ENCODE measurements at regions not wholly inside any gene's neighbourhood (a gene's known extent, or its start where the extent isn't known, plus 50 kb on each side); places are given as distances from the start of the nearest gene placed in this dataset.

GRCh38 chr1:29704430-29704829 is 468.1 kb downstream of the PTPRU start:
- no peak for DNase-seq

DNA sequence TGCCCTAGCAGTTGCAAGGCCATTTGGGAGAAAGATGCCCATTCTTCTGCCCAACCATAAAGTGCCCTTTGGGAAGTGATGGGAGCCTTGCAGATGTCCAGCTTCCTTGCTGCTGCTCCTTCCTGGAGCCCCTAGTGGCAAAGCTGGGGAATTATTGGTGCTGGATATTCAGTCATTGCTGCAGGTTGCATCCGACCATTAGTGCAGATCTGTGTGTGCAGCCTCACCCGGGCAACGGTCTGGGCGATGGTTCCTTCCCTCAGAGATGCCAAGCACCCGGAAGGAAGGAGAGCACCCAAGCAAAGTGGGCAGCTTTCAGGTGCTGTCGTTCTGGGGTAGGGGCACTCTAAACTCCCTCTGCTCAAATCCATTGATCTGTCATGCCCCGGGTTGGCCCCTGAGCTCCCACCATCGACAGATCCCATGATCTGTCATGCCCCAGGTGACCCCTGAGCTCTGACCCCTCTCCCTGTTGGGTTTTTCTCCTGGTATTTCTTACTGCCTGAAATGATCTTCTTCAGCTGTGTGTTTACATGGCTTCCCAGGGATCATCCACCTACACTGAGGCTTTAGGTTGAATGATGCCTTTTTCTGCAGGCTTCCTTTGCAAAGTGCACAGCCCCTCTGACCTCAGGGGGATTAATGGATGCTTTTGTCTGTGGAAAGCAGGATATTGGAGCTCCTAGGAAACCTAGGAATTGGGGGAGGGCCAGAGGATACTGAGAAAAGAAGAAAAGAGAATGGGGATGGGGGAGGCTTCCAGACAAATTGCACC is 467.5 kb downstream of the PTPRU start:
- DNase-seq = peak; percentile 19

- no peak for DNase-seq
Measured at GRCh38 chr1:29700491-29700890, 464.2 kb downstream of the PTPRU start.

DNA sequence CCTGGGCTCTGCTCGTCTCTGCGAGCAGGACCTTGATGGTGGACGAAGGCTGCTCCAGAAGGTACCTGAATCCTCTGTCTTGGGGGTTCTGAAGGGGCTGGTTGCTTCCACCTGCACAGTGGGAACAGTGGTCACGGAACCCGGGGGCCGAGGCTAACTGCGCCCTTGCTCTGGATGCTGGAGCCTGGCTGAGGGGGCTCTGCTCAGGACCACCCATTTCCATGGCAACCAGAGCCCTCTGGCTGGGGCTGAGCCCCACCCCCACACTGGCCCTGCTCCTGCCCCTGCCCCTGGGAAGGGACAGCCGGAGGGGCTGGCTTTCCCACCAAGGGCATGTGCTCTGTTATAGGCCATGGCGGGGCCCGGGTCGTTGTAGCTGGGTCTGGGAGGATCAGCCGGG is 462.3 kb downstream of the PTPRU start:
- DNase-seq = no peak

DNA sequence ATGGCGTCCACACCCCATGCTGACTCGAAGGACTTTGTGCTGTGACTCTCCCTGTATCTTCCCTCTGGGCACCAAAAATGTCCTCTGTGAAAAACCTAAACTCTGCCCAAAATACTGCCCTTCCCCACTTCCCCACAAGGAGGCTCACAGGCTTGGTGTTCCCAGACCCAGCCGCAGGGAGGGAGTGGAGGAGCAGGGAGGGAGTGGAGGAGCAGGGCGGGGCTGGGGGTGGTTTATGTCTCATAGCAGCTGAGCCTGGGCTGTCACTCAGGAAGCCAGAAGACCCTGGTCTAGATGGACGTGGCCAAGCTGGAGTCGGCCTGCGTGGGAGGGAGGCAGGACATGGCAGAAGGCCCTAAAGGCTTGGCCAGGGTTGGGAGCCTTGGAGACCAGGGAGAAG is 461.7 kb downstream of the PTPRU start:
- peak; percentile 22 for DNase-seq

DNA sequence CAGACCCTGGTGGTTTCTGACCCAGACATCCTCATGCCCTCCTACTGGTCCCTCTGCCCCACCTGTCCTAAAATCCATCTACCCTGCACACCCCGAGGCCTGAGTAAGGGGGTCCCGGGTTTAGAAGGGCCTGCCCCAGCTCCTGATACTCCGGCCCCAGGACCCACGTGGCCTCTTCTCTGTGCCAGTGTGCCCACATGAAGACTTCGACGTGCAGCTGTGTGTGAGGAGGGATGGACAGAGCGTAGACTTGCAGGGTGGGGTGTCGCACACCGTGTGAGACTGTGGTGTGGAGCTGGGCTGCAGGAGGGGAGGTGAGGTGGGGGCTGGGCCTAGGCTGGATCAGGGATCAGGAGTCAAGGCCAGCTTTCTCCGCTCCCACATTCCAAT is 461.1 kb downstream of the PTPRU start:
- DNase-seq = no peak

GRCh38 chr1:29696656-29697390 is 460.5 kb downstream of the PTPRU start:
- DNase-seq = no peak

- no peak for DNase-seq
Measured at GRCh38 chr1:29695803-29696202, 459.5 kb downstream of the PTPRU start.

DNA sequence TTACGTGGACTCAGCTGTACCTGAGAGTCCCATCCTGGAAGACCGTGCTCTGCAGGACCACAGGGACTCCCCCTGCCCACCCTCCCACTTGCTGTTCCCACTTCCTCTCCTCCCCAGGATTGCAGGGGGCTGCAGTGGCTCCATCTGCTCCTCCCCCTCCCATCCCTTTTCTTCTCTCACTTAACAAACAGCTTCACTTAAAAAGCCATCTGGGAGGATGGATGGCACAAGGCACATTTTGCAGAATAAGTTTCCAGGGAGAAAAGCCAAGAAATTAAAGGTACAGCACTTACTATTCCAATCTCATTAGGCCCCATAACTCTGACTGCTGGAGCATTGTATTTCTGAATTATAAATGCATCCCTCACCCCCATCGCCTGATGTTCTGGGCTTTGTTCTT is 458.7 kb downstream of the PTPRU start:
- no peak for DNase-seq

- DNase-seq = no peak
Measured at GRCh38 chr1:29691499-29691898, 455.2 kb downstream of the PTPRU start.

DNA sequence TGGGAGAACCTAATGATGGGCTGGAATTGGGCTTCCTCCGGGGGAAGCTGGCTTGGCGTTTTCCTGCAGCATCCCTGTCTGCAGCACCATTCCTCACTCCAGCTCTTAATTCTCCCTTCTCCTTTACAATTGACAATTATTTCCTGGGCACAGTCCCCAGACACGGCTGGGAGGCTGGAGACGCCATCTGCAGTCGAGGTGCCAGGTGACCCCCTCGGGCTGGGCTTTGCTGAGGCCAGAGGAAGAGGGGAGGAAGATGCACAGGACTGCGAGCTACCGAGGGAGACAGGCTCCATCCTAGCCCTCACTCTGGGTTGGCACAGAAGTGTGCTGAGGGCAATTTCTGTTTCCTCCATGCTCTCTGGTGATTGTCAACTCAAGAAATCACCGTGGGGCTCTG is 453.8 kb downstream of the PTPRU start:
- no peak for DNase-seq

GRCh38 chr1:29689372-29690030 is 453.2 kb downstream of the PTPRU start:
- DNase-seq = no peak

DNA sequence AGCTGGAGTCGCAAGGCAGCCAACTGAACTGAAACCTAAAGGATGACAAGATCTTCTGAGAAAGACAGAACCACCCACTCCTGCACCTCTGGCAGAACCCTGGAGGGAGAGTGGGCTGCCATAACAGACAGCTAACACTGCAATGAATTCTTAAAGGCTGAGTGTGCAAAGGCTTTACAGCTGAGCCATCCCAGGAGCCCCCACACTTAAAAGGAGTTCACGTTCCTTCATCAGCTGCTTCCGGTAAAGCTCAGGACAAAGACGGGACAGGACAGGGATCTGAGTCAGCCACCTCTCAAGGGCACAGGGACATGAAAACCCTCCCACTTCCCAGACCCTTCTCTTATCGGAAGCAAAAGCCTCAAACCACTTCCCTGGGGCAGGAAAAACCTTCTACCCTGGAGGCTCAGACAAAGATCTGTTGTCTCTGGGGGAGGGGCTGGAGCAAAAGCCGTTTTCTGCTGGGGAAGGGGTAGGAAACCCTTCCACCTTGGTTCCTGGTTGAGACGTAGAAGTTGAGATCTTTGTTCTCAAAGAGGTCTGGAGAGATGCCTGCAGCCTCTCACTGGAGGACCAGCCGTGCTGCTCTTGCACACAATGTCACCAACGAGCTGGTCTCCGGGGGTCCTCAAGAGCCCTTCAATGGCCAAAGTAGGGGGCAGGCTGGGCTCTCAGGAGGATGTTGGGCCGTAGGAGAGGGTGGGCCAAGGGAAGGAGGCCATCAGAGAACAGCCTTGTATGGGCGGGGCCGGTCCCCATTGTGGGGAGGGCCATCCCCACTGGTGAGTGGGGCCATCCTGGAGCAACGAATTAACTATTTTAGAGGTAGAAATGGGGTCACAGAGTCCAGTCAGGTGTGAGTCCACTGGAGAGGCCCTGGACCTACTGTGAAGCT is 452.4 kb downstream of the PTPRU start:
- DNase-seq = no peak

- DNase-seq = no peak
Measured at GRCh38 chr1:29687601-29688244, 451.4 kb downstream of the PTPRU start.

- DNase-seq = no peak
Measured at GRCh38 chr1:29687166-29687565, 450.8 kb downstream of the PTPRU start.

- DNase-seq = no peak
Measured at GRCh38 chr1:29686012-29686930, 449.9 kb downstream of the PTPRU start.

GRCh38 chr1:29685387-29685786 is 449.1 kb downstream of the PTPRU start:
- no peak for DNase-seq

DNA sequence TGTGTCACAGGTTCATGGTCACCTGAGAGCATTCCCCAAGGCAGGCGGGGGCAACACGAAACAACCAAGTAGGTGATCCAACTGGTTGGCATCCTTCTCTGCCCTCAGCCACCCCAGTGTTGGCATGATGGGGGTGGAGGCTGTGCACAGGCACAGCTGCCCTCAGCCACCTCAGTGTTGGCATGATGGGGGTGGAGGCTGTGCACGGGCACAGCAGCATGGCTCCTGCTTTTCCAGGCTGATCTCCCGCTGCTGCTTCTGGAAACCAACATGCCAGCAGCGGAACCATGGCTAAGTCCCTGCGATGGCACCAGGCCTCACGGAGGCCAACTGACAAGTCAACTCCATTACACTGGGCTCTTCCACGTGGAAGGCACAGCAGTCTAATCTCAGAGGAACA is 447.8 kb downstream of the PTPRU start:
- DNase-seq = no peak

GRCh38 chr1:29683472-29683871 is 447.1 kb downstream of the PTPRU start:
- DNase-seq = no peak

GRCh38 chr1:29682919-29683295 is 446.6 kb downstream of the PTPRU start:
- DNase-seq = peak; percentile 53

DNA sequence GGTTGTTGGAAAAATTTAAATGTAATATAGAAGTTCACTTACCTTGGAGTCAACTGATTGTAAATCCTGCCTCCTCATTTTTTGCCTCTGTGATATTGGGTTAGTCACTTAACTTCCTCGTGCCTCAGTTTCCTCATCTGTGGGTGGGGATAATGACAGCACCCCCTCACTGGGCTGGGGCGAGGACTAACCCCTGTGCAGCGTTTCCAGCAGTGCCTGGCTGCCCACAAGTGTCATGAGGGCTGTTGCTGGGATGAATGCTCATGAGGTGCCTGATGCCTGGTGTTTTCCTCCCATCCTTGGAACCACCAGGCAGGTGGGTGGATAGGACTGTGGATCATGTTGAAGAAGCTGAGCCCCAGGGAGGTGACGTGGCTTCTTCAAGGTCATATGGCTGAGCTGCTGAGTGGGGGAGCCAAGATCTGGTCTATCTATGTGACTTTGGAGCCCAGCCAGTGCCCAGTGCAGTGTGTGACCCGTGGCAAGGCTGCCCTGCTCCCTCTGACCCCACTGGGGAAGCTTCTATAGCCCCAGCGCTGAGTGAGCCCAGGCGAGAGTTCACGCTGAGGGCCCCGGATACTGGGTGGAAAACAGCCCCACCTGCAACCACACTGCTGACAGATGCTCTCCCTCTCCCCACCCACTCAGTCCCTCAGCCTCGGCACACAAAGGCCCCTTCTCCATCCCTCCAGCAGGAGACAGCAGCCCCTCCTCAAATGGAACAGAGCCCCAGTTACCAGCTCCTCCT is 446.0 kb downstream of the PTPRU start:
- DNase-seq = peak; percentile 59

Data from NCI-H1694 (cell line).